A673 (cell line): ENCODE measurements at regions not wholly inside any gene's neighbourhood (a gene's known extent, or its start where the extent isn't known, plus 50 kb on each side); places are given as distances from the start of the nearest gene placed in this dataset.

Experiments
- BruUV-seq: library from RNA; stranded (reverse); fragments of 400-500 nt; replicated peaks from 2 replicates; lab custom pipeline; 2021; lab: Mats Ljungman, UMichigan
- CTCF ChIA-PET: fragments of 300-600 bp; sonication (Branson Sonifier 250); formaldehyde crosslinking; loops from one replicate; lab custom pipeline; 2022; ENCODE audit warnings: antibody characterized with exemption; lab: Charles Lee
- POLR2A ChIA-PET: fragments of 300-600 bp; sonication (Branson Sonifier 250); formaldehyde crosslinking; loops from one replicate; lab custom pipeline; 2022; ENCODE audit warnings: antibody characterized with exemption; ENCODE audit not compliant: low non-redundant PET; lab: Charles Lee
- DNase-seq: peaks from one replicate; pipeline ENCODE4 v3.0.0-alpha.2; 2015; ENCODE audit warnings: low spot score
- H3K27ac ChIP-seq: fragments of 200-600 bp; sonication (generic); 2 replicates; pipeline ENCODE4 v1.5.1; 2016; ENCODE audit warnings: mixed run types, low read depth, mild to moderate bottlenecking, mixed read lengths, antibody characterized with exemption, low read length; ENCODE audit not compliant: poor library complexity, severe bottlenecking
- H3K27me3 ChIP-seq: fragments of 200-600 bp; sonication (generic); replicated peaks from 2 replicates; pipeline ENCODE4 v1.6.1; 2017; ENCODE audit warnings: mixed run types, low read depth, mild to moderate bottlenecking, mixed read lengths, antibody characterized with exemption, low read length; ENCODE audit not compliant: insufficient read depth, poor library complexity
- H3K36me3 ChIP-seq: fragments of 200-600 bp; sonication (generic); 2 replicates; pipeline ENCODE4 v1.6.1; 2016; ENCODE audit warnings: mixed run types, mild to moderate bottlenecking, mixed read lengths, antibody characterized with exemption, low read length; ENCODE audit not compliant: insufficient read depth, poor library complexity, severe bottlenecking
- H3K4me1 ChIP-seq: fragments of 200-600 bp; sonication (generic); 2 replicates; pipeline ENCODE4 v1.6.1; 2017; ENCODE audit warnings: mixed run types, mild to moderate bottlenecking, mixed read lengths, antibody characterized with exemption, low read length; ENCODE audit not compliant: insufficient read depth, poor library complexity, severe bottlenecking
- H3K4me3 ChIP-seq: fragments of 200-600 bp; sonication (generic); 2 replicates; pipeline ENCODE4 v1.5.1; 2016; ENCODE audit warnings: low read depth, mixed run types, mild to moderate bottlenecking, mixed read lengths, low read length; ENCODE audit not compliant: poor library complexity, severe bottlenecking
- H3K9me3 ChIP-seq: fragments of 200-600 bp; sonication (generic); 2 replicates; pipeline ENCODE4 v1.6.1; 2016; ENCODE audit warnings: mixed run types, low read depth, mild to moderate bottlenecking, mixed read lengths, antibody characterized with exemption, low read length; ENCODE audit not compliant: poor library complexity, severe bottlenecking
- CTCF ChIP-seq: fragments of 300-800, 200-600 bp; sonication (generic); conservative IDR thresholded peaks from 2 replicates; pipeline ENCODE4 v1.5.1; 2017; ENCODE audit warnings: low read depth, mild to moderate bottlenecking, antibody characterized with exemption, low read length, moderate library complexity, mixed read lengths
- EZH2 ChIP-seq: fragments of 200-600 bp; sonication (generic); IDR thresholded peaks from 2 replicates; pipeline ENCODE4 v1.6.1; 2017; ENCODE audit warnings: borderline replicate concordance, low read depth, mild to moderate bottlenecking, mixed read lengths, antibody characterized with exemption, low read length; ENCODE audit not compliant: poor library complexity, severe bottlenecking
- intact Hi-C: fragments of 100-400 bp; cut with micrococcal nuclease; formaldehyde crosslinking; loops from one replicate; pipeline ENCODE4 v1.10.0; 2022; ENCODE audit not compliant: unreplicated experiment

- Histone ChIP-seq H3K27me3 (no peaks in the 10 kb centered on the region), H3K36me3 (no peaks in the 10 kb centered on the region), H3K4me1 (no peaks in the 10 kb centered on the region), H3K4me3 (no peak overlapping the region), H3K9me3 (no peaks in the 10 kb centered on the region), H3K27ac (no peak overlapping the region)
- DNase-seq = no peak
- no TSS peak for BruUV-seq
- intact Hi-C loops = no loop called here
- TF ChIP-seq EZH2 (no peak), CTCF (no peak)
- CTCF ChIA-PET = no interaction called here
- POLR2A ChIA-PET = no interaction called here
These were observed 98.5 kb upstream of the SEL1L start for GRCh38 chr14:81632157-81632556.

- H3K4me1 ChIP-seq = no peaks in the 10 kb centered on the region
- no peaks in the 10 kb centered on the region for H3K9me3 ChIP-seq
- no peaks in the 10 kb centered on the region for H3K27me3 ChIP-seq
- intact Hi-C loops = no loop called here
- ChIA-PET CTCF (no interaction called here), POLR2A (no interaction called here)
- H3K4me3 ChIP-seq = no peak overlapping the region
- H3K27ac ChIP-seq = no peak overlapping the region
- TF ChIP-seq CTCF (no peak), EZH2 (no peak)
- BruUV-seq = no TSS peak
- H3K36me3 ChIP-seq = no peaks in the 10 kb centered on the region
- no peak for DNase-seq
These were observed 99.8 kb upstream of the SEL1L start for GRCh38 chr14:81633496-81633895.

- H3K27ac ChIP-seq = no peak overlapping the region
- BruUV-seq = no TSS peak
- no peak for DNase-seq
- H3K4me3 ChIP-seq = no peak overlapping the region
- CTCF ChIA-PET = no interaction called here
- no peaks in the 10 kb centered on the region for H3K4me1 ChIP-seq
- no peaks in the 10 kb centered on the region for H3K27me3 ChIP-seq
- no peaks in the 10 kb centered on the region for H3K36me3 ChIP-seq
- H3K9me3 ChIP-seq = no peaks in the 10 kb centered on the region
- POLR2A ChIA-PET = no interaction called here
- intact Hi-C loops = no loop called here
- TF ChIP-seq EZH2 (no peak), CTCF (no peak)
These were observed 104.0 kb upstream of the SEL1L start for GRCh38 chr14:81637639-81638038.
